CD14-positive monocyte (primary cell): ENCODE measurements at regions not wholly inside any gene's neighbourhood (a gene's known extent, or its start where the extent isn't known, plus 50 kb on each side); places are given as distances from the start of the nearest gene placed in this dataset.

Experiments
- DNase-seq, 3 donors: peaks; one replicate each; pipeline ENCODE4 v3.0.0-alpha.2; 2011 to 2022
- H2AFZ ChIP-seq: 2 replicates; pipeline ENCODE4 v1.6.0; 2012; ENCODE audit warnings: mild to moderate bottlenecking, low read depth, low read length, inconsistent platforms; ENCODE audit not compliant: insufficient read depth, poor library complexity, severe bottlenecking
- H3K27ac ChIP-seq, 2 donors: 1 replicate in 1 of 2; 2 replicates in 1 of 2; pipeline ENCODE4 v1.5.1; 2012 to 2013; ENCODE audit warnings: low read length in 2 of 2, control low read depth in 1 of 2, inconsistent platforms in 1 of 2, low read depth in 1 of 2, mild to moderate bottlenecking in 1 of 2
- H3K27me3 ChIP-seq, 2 donors: one replicate each; pipeline versions ENCODE4 v1.6.0 to v1.6.1; 2011 to 2013; ENCODE audit warnings: low read length in 2 of 2; ENCODE audit not compliant: control insufficient read depth in 2 of 2, insufficient read depth in 2 of 2
- H3K36me3 ChIP-seq, 2 donors: replicated peaks in 1 of 2; 1 replicate in 1 of 2; 2 replicates in 1 of 2; pipeline versions ENCODE4 v1.5.1 to v1.6.1; 2012 to 2013; ENCODE audit warnings: low read length in 2 of 2, control low read depth in 1 of 2, inconsistent platforms in 1 of 2, mild to moderate bottlenecking in 1 of 2; ENCODE audit not compliant: insufficient read depth in 2 of 2, control insufficient read depth in 1 of 2
- H3K4me1 ChIP-seq, 2 donors: 1 replicate in 1 of 2; 2 replicates in 1 of 2; pipeline versions ENCODE4 v1.5.1 to v1.6.1; 2012 to 2013; ENCODE audit warnings: low read length in 2 of 2, control low read depth in 1 of 2, inconsistent platforms in 1 of 2, mild to moderate bottlenecking in 1 of 2, moderate library complexity in 1 of 2; ENCODE audit not compliant: insufficient read depth in 2 of 2, control insufficient read depth in 1 of 2
- H3K4me2 ChIP-seq: replicated peaks from 2 replicates; pipeline ENCODE3; 2012; ENCODE audit warnings: low read length, moderate library complexity, mild to moderate bottlenecking; ENCODE audit not compliant: poor library complexity, severe bottlenecking; ENCODE audit errors: extremely low read depth
- H3K4me3 ChIP-seq, 3 experiments: fragments of 200-600 bp in 1 of 3; sonication (generic) in 1 of 3; replicated peaks in 1 of 3; 1 replicate in 2 of 3; 2 replicates in 1 of 3; pipeline ENCODE4 v1.5.1; 2011 to 2013; ENCODE audit warnings: low read length in 3 of 3, mild to moderate bottlenecking in 3 of 3, control low read depth in 2 of 3, low read depth in 2 of 3, inconsistent platforms in 1 of 3, moderate library complexity in 1 of 3
- H3K79me2 ChIP-seq: 2 replicates; pipeline ENCODE4 v1.6.0; 2012; ENCODE audit warnings: mild to moderate bottlenecking, control low read depth, inconsistent platforms, low read length, moderate library complexity; ENCODE audit not compliant: insufficient read depth
- H3K9ac ChIP-seq: 2 replicates; pipeline ENCODE4 v1.6.0; 2017; ENCODE audit warnings: low read length, mild to moderate bottlenecking; ENCODE audit not compliant: insufficient read depth, poor library complexity, severe bottlenecking
- H3K9me3 ChIP-seq, 2 donors: replicated peaks in 1 of 2; 1 replicate in 1 of 2; 2 replicates in 1 of 2; pipeline versions ENCODE4 v1.5.1 to v1.6.1; 2012 to 2013; ENCODE audit warnings: low read length in 2 of 2, control low read depth in 1 of 2; ENCODE audit not compliant: control insufficient read depth in 1 of 2, insufficient read depth in 1 of 2
- H4K20me1 ChIP-seq: 2 replicates; pipeline ENCODE4 v1.6.0; 2012; ENCODE audit warnings: mild to moderate bottlenecking, low read length, control low read depth, moderate library complexity; ENCODE audit not compliant: insufficient read depth
- H3K27ac Mint-ChIP-seq, 7 donors: one replicate each; pipeline ENCODE4 v1.8.0; 2020; ENCODE audit warnings: mild to moderate bottlenecking in 7 of 7, mixed read lengths in 7 of 7, moderate library complexity in 6 of 7, inconsistent platforms in 2 of 7
- H3K27me3 Mint-ChIP-seq, 3 donors: one replicate each; pipeline ENCODE4 v1.8.0; 2021 to 2022; ENCODE audit warnings: low read depth in 3 of 3, mild to moderate bottlenecking in 3 of 3, mixed read lengths in 3 of 3, moderate library complexity in 3 of 3, inconsistent platforms in 1 of 3
- H3K36me3 Mint-ChIP-seq, 2 donors: one replicate each; pipeline ENCODE4 v1.8.0; 2020; ENCODE audit warnings: mixed read lengths in 2 of 2, inconsistent platforms in 1 of 2, mild to moderate bottlenecking in 1 of 2
- H3K4me1 Mint-ChIP-seq: one replicate; pipeline ENCODE4 v1.8.0; 2020; ENCODE audit warnings: mild to moderate bottlenecking, mixed read lengths
- H3K4me3 Mint-ChIP-seq, 2 donors: one replicate each; pipeline ENCODE4 v1.8.0; 2020; ENCODE audit warnings: mild to moderate bottlenecking in 2 of 2, mixed read lengths in 2 of 2, moderate library complexity in 1 of 2
- H3K9me3 Mint-ChIP-seq, 7 donors: one replicate each; pipeline ENCODE4 v1.8.0; 2020 to 2022; ENCODE audit warnings: mixed read lengths in 7 of 7, mild to moderate bottlenecking in 6 of 7, moderate library complexity in 6 of 7, inconsistent platforms in 2 of 7
- WGBS: methylation state at CpG from one replicate; pipeline ENCODE4 v1.1.5; 2013; ENCODE audit warnings: missing lambda C conversion rate; ENCODE audit not compliant: insufficient coverage; 5-methylcytosine and 5-hydroxymethylcytosine counted together
- intact Hi-C, 2 donors: fragments of 100-400 bp; cut with micrococcal nuclease; formaldehyde crosslinking; loops; one replicate each; pipeline versions ENCODE4 v1.15.0 to v1.15.1; 2023
- TF ChIP-seq, protein P1 (sequence below): fragments of 200-600 bp; IDR thresholded peaks from one replicate; pipeline ENCODE4 v1.8.0; 2022; ENCODE audit warnings: antibody characterized with exemption, mild to moderate bottlenecking

DNA sequence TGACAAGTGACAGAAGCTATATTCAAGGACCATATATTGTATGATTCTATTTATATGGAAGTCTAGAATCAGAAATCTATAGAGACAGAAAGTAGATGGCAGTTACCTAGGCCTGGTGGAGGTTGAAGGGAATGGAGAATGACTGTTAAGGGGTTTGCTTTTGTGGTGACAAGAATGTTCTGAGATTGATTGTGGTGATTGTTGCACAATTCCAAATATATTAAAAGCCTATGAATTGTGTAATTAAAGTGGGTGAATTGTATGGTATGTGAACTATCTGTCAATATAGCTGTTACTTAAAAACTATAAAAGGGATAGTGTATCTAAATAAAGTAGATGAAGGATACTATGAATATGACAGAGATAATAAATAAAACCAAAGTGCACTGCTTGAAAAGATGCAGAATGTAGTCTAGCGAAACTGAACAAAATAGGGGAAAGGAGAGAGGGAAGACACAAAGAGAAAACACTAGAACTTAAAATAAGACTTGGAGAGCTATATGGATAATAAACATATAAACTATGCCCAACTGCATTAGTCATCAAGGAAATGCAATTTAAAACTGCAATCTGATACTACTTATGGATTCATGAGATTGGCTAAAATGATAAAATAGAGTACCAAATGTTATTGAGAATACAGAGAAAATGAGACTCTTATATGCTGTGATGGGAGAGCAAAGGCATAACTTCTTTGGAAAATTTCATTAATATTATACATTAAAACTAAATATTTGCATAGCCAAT is 82.1 kb upstream of the BANK1 start:
- Mint-ChIP-seq H3K27ac (no peak overlapping the region), H3K27me3 (peaks cover 0 to 2% (median 0%) of the 10 kb centered on the region in 3 donors), H3K36me3 (peaks cover 0 to 3% of the 10 kb centered on the region in 2 donors), H3K4me3 (no peak overlapping the region), H3K9me3 (peaks cover 2 to 10% (median 6%) of the 10 kb centered on the region in 7 donors), H3K4me1 (peaks cover 3% of the 10 kb centered on the region)
- TF ChIP-seq, protein P1, sequence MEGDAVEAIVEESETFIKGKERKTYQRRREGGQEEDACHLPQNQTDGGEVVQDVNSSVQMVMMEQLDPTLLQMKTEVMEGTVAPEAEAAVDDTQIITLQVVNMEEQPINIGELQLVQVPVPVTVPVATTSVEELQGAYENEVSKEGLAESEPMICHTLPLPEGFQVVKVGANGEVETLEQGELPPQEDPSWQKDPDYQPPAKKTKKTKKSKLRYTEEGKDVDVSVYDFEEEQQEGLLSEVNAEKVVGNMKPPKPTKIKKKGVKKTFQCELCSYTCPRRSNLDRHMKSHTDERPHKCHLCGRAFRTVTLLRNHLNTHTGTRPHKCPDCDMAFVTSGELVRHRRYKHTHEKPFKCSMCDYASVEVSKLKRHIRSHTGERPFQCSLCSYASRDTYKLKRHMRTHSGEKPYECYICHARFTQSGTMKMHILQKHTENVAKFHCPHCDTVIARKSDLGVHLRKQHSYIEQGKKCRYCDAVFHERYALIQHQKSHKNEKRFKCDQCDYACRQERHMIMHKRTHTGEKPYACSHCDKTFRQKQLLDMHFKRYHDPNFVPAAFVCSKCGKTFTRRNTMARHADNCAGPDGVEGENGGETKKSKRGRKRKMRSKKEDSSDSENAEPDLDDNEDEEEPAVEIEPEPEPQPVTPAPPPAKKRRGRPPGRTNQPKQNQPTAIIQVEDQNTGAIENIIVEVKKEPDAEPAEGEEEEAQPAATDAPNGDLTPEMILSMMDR: no peak
- no peak overlapping the region for H3K9ac ChIP-seq
- no peaks in the 10 kb centered on the region for H4K20me1 ChIP-seq
- no peak overlapping the region for H2AFZ ChIP-seq
- no peaks in the 10 kb centered on the region for H3K4me1 ChIP-seq
- no peaks in the 10 kb centered on the region for H3K36me3 ChIP-seq
- H3K9me3 ChIP-seq: peaks cover 3 to 7% of the 10 kb centered on the region in 2 donors
- intact Hi-C loops: no loop called here
- no peak overlapping the region for H3K4me3 ChIP-seq
- no peak overlapping the region for H3K27ac ChIP-seq
- no peaks in the 10 kb centered on the region for H3K27me3 ChIP-seq
- H3K4me2 ChIP-seq: no peak overlapping the region
- DNase-seq: no peak
- H3K79me2 ChIP-seq: no peaks in the 10 kb centered on the region
- no CpG with 5 or more reads among the region's 1 CpG for WGBS

DNA sequence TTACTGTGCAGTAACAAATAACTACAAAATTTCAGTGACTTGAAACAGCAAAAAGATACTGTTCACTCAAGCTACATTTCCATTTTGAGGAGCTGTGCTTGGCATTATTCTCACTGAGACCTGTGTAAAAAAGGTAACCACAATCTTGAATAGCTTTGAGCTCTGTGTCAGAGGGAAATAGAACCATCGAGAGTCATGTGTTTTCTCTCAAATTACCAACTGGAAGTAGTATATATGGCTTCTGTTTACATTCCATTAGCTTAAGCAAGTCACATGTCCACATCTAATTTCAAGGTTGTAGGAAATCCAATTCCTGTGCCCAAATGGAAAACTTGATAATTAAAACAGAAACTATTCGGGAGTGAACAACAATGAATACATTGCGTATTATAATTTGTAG is 82.9 kb upstream of the BANK1 start:
- Mint-ChIP-seq H3K27me3 (peaks cover 0 to 2% (median 0%) of the 10 kb centered on the region in 3 donors), H3K4me3 (no peak overlapping the region), H3K27ac (no peak overlapping the region), H3K36me3 (peaks cover 0 to 3% of the 10 kb centered on the region in 2 donors), H3K4me1 (peaks cover 3% of the 10 kb centered on the region), H3K9me3 (peaks cover 2 to 10% (median 6%) of the 10 kb centered on the region in 7 donors)
- Histone ChIP-seq H3K27ac (no peak overlapping the region), H3K9me3 (peaks cover 3 to 7% of the 10 kb centered on the region in 2 donors), H3K4me3 (no peak overlapping the region), H4K20me1 (no peaks in the 10 kb centered on the region), H3K4me2 (no peak overlapping the region), H3K4me1 (no peaks in the 10 kb centered on the region), H3K79me2 (no peaks in the 10 kb centered on the region), H2AFZ (no peak overlapping the region), H3K27me3 (no peaks in the 10 kb centered on the region), H3K36me3 (no peaks in the 10 kb centered on the region), H3K9ac (no peak overlapping the region)
- intact Hi-C loops: no loop called here
- DNase-seq: no peak
- TF ChIP-seq, protein P1: no peak
- WGBS: no CpG with 5 or more reads among the region's 3 CpGs
